Thoracic aorta (tissue), 2 donors: ENCODE measurements at regions not wholly inside any gene's neighbourhood (a gene's known extent, or its start where the extent isn't known, plus 50 kb on each side); places are given as distances from the start of the nearest gene placed in this dataset.
"Not testable (repeated sequence)": the region's sequence is repeated elsewhere in the genome, so short reads cannot be mapped to it uniquely, and the experiment has no call there.

Experiments
- ATAC-seq: fragments of 150-250 bp; one replicate; pipeline ENCODE4 v1.8.0; 2017; ENCODE audit warnings: low read depth; ENCODE audit not compliant: insufficient number of reproducible peaks, low FRiP score
- DNase-seq: peaks from one replicate; pipeline ENCODE4 v3.0.0-alpha.2; 2020; ENCODE audit warnings: low spot score
- H3K27ac ChIP-seq, 2 donors: fragments of 200-600 bp; sonication (generic); 1 replicate in 1 of 2; 2 replicates in 1 of 2; pipeline ENCODE4 v1.5.1; 2016; ENCODE audit warnings: mild to moderate bottlenecking in 2 of 2, moderate library complexity in 2 of 2
- H3K27me3 ChIP-seq: fragments of 200-600 bp; sonication (generic); replicated peaks from 2 replicates; pipeline ENCODE4 v1.6.0; 2016; ENCODE audit warnings: mild to moderate bottlenecking; ENCODE audit not compliant: insufficient read depth
- H3K36me3 ChIP-seq: fragments of 200-600 bp; sonication (generic); one replicate; pipeline ENCODE4 v1.5.1; 2016
- H3K4me1 ChIP-seq, 2 donors: fragments of 200-600 bp; sonication (generic); 1 replicate in 1 of 2; 2 replicates in 1 of 2; pipeline versions ENCODE4 v1.5.1 to v1.6.0; 2016; ENCODE audit warnings: low read depth in 2 of 2, mild to moderate bottlenecking in 1 of 2; ENCODE audit not compliant: control insufficient read depth in 1 of 2
- H3K4me3 ChIP-seq: fragments of 200-600 bp; sonication (generic); 2 replicates; pipeline ENCODE4 v1.5.1; 2016; ENCODE audit warnings: mild to moderate bottlenecking
- H3K9me3 ChIP-seq: fragments of 200-600 bp; sonication (generic); 2 replicates; pipeline ENCODE4 v1.5.1; 2016
- TF ChIP-seq, protein P1 (sequence below): fragments of 200-600 bp; sonication (generic); IDR thresholded peaks from one replicate; pipeline ENCODE4 v1.5.1; 2019; ENCODE audit warnings: antibody characterized with exemption

DNA sequence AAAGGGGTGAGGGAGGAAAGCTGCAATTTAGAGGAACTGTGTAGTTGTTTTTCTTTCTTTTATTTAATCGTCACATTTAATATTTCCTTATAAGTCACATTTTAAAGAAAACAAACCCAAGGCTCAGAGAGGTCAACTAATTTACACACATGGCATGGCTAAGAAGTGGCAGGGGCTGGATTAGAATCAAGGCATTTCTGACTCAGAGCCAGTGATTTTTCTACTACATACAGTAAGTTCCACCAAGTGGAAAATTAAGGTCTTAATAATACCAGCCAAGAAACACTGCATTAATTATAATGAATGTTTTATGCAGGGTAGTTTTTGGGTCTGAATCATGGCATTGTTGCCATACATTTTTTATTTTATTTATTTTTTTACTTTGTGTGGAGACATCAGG lies 607.7 kb upstream of the CITED2 start:
- Histone ChIP-seq H3K27ac (peak overlapping the region; percentile 14 to 52), H3K36me3 (no peaks in the 10 kb centered on the region), H3K4me3 (peak overlapping the region; percentile 32), H3K9me3 (no peaks in the 10 kb centered on the region), H3K27me3 (no peaks in the 10 kb centered on the region), H3K4me1 (peaks cover 27 to 57% of the 10 kb centered on the region in 2 donors)
- TF ChIP-seq, protein P1, sequence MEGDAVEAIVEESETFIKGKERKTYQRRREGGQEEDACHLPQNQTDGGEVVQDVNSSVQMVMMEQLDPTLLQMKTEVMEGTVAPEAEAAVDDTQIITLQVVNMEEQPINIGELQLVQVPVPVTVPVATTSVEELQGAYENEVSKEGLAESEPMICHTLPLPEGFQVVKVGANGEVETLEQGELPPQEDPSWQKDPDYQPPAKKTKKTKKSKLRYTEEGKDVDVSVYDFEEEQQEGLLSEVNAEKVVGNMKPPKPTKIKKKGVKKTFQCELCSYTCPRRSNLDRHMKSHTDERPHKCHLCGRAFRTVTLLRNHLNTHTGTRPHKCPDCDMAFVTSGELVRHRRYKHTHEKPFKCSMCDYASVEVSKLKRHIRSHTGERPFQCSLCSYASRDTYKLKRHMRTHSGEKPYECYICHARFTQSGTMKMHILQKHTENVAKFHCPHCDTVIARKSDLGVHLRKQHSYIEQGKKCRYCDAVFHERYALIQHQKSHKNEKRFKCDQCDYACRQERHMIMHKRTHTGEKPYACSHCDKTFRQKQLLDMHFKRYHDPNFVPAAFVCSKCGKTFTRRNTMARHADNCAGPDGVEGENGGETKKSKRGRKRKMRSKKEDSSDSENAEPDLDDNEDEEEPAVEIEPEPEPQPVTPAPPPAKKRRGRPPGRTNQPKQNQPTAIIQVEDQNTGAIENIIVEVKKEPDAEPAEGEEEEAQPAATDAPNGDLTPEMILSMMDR = no peak
- DNase-seq (no peak), ATAC-seq (no peak)

DNA sequence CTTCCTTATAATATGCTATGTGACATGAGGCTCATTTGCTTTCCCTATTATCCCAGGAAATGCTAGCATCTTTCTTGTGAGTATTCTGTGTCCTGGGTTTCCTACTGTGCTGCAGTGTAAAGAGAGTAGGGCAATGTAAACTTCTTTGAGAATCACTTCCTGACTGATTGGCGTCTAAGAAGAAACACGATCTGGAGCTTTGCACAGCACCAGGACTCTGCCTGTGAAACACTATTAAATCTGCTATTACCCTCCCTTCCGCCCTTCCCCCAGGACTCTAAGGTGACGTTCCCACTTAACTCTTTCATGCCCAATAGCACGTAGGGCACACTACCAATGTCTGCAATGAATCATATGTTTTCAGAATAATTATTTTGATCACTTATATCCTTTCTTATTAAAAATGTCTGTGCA lies 607.3 kb upstream of the CITED2 start:
- H3K9me3 ChIP-seq = no peaks in the 10 kb centered on the region
- TF ChIP-seq, protein P1 = no peak
- no peak for DNase-seq
- H3K36me3 ChIP-seq = no peaks in the 10 kb centered on the region
- ATAC-seq = no peak
- H3K4me3 ChIP-seq = peak overlapping the region; percentile 32
- no peaks in the 10 kb centered on the region for H3K27me3 ChIP-seq
- peaks cover 27 to 57% of the 10 kb centered on the region in 2 donors for H3K4me1 ChIP-seq
- peak overlapping the region; percentile 14 to 52 for H3K27ac ChIP-seq

DNA sequence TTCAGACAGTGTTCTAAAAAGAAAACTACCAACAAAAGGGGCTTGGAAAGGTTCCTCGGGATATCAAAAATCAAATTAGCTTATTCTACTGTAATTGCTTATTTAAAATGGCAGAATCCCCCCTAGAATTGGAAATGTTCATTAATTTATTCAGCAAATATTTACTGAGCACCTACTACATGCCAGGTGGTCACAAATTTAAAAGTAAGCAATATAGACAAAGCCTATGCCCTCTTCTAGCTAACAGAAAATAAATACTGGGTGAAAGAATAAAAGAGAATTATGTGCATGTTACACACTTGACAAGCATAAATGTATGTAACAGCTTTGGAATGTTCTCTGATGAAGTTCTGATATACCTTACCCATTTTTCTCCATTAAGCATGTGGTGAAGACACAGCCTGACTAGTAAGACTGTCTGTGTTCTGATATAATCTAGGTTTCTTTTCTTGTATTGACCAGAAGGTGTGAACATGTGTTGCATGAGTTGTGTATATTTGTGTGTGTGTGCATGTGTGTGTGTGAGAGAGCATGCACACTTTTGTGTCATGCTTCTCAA lies 606.7 kb upstream of the CITED2 start:
- TF ChIP-seq, protein P1 = no peak
- Histone ChIP-seq H3K4me3 (no peak overlapping the region), H3K36me3 (no peaks in the 10 kb centered on the region), H3K27me3 (no peaks in the 10 kb centered on the region), H3K4me1 (peaks cover 27 to 57% of the 10 kb centered on the region in 2 donors), H3K9me3 (no peaks in the 10 kb centered on the region), H3K27ac (peak overlapping the region in 1 of 2 donors; percentile 52)
- DNase-seq (no peak), ATAC-seq (no peak)

DNA sequence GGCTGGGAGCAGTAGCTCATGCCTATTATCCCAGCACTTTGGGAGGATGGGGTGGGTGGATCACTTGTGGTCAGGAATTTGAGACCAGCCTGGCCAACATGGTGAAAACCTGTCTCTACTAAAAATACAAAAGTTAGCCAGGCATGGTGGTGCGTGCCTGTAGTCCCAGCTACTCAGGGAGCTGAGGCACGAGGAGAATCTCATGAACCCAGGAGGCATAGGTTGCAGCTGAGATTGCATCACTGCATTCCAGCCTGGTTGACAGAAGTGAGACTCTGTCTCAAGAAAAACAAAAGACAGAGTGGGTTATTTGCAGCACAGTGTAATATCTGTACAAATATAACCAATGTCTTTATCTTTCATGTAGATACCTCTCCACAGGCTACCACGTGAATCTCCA lies 606.2 kb upstream of the CITED2 start:
- not testable (repeated sequence) for H3K36me3 ChIP-seq, H3K27me3 ChIP-seq, ATAC-seq, H3K9me3 ChIP-seq, DNase-seq, H3K4me3 ChIP-seq
- Histone ChIP-seq H3K4me1 (peaks cover 27 to 57% of the 10 kb centered on the region in 2 donors), H3K27ac (peak overlapping the region in 1 of 2 donors; percentile 21)

DNA sequence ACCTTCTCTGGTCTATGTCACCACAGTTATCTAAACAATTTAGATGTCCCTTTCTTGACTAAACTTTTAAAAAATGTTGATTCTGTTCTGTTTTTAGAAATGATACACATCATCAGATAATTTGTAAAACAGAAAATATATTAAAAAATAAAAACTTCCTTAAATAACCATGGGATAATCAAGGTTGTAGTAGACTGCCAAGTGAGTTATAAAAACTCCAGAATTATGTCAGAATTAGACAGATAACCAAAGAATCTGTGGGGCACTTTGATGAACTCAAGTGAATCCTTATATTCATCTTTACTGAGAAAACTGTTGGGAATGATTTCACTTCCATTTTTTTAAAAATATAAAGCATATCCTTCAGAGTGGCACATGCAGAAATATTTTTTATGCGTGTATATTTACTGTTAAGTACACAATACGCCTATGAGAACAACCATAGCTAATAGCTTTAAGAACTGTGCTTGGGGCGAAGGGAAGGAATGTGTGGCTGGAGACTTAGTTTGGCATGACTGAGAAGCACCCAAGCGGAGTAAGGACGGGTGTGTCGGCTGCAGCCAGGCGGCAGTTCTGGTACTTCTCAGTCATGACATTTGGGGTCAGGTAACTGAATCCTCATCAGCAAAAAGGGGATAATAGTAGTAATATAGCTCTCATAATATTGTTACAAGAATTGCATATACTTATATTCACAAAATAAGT lies 604.7 kb upstream of the CITED2 start:
- no peaks in the 10 kb centered on the region for H3K36me3 ChIP-seq
- no peaks in the 10 kb centered on the region for H3K9me3 ChIP-seq
- DNase-seq = no peak
- no peak overlapping the region for H3K27ac ChIP-seq
- no peak overlapping the region for H3K4me3 ChIP-seq
- H3K27me3 ChIP-seq = no peaks in the 10 kb centered on the region
- TF ChIP-seq, protein P1 = no peak
- H3K4me1 ChIP-seq = peaks cover 27 to 59% of the 10 kb centered on the region in 2 donors
- no peak for ATAC-seq
